ENCODE measurements at regions not wholly inside any gene's neighbourhood (a gene's known extent, or its start where the extent isn't known, plus 50 kb on each side); places are given as distances from the start of the nearest gene placed in this dataset.

- TF ChIP-seq CTCF (IDR thresholded peaks at IDR 0.05) (no peak), POLR2A (IDR thresholded peaks at IDR 0.05) (no peak)
- DNase-seq: no peak
- Histone ChIP-seq H3K4me1 (replicated peaks in 1 of 2) (no peaks in the 10 kb centered on the region), H3K4me3 (no peak overlapping the region), H3K36me3 (replicated peaks in 1 of 2) (no peaks in the 10 kb centered on the region), H3K27me3 (no peaks in the 10 kb centered on the region), H3K9me3 (replicated peaks in 1 of 3) (no peaks in the 10 kb centered on the region), H3K27ac (no peak overlapping the region)
- 16 to 40% (median 24%) methylated on average over 1 of the region's 1 CpG for WGBS, 4 donors
- intact Hi-C loops (cut with DNase I): no loop called here
Measured at GRCh38 chr6:88349511-88349910, 183.4 kb upstream of the CNR1 start.

GRCh38 chr6:88342336-88342735 lies 176.2 kb upstream of the CNR1 start:
- WGBS, 4 donors: 57 to 75% (median 65%) methylated on average over 3 of the region's 3 CpGs
- DNase-seq: no peak
- H3K36me3 ChIP-seq (replicated peaks in 1 of 2): no peaks in the 10 kb centered on the region
- H3K27ac ChIP-seq: no peak overlapping the region
- H3K4me3 ChIP-seq: no peak overlapping the region
- no peaks in the 10 kb centered on the region for H3K27me3 ChIP-seq
- no peaks in the 10 kb centered on the region for H3K4me1 ChIP-seq (replicated peaks in 1 of 2)
- no peaks in the 10 kb centered on the region for H3K9me3 ChIP-seq (replicated peaks in 1 of 3)
- intact Hi-C loops (cut with DNase I): no loop called here
- TF ChIP-seq CTCF (IDR thresholded peaks at IDR 0.05): no peak
- TF ChIP-seq POLR2A (IDR thresholded peaks at IDR 0.05): no peak

GRCh38 chr6:88339761-88340160 lies 173.6 kb upstream of the CNR1 start:
- H3K4me1 ChIP-seq (replicated peaks in 1 of 2): no peaks in the 10 kb centered on the region
- intact Hi-C loops (cut with DNase I): no loop called here
- H3K27me3 ChIP-seq: no peaks in the 10 kb centered on the region
- no peaks in the 10 kb centered on the region for H3K36me3 ChIP-seq (replicated peaks in 1 of 2)
- WGBS, 4 donors: 30 to 44% (median 38%) methylated on average over 2 of the region's 2 CpGs
- no peak overlapping the region for H3K27ac ChIP-seq
- H3K9me3 ChIP-seq (replicated peaks in 1 of 3): no peaks in the 10 kb centered on the region
- H3K4me3 ChIP-seq: no peak overlapping the region
- DNase-seq: no peak
- no peak for TF ChIP-seq CTCF (IDR thresholded peaks at IDR 0.05)
- no peak for TF ChIP-seq POLR2A (IDR thresholded peaks at IDR 0.05)

GRCh38 chr6:88321306-88321705 lies 155.2 kb upstream of the CNR1 start:
- H3K4me1 ChIP-seq (replicated peaks in 1 of 2): no peaks in the 10 kb centered on the region
- H3K27ac ChIP-seq: no peak overlapping the region
- no peak for DNase-seq
- H3K36me3 ChIP-seq (replicated peaks in 1 of 2): no peaks in the 10 kb centered on the region
- 71 to 79% (median 76%) methylated on average over 1 of the region's 1 CpG for WGBS, 4 donors
- no peak for TF ChIP-seq CTCF (IDR thresholded peaks at IDR 0.05)
- no peak for TF ChIP-seq POLR2A (IDR thresholded peaks at IDR 0.05)
- no peak overlapping the region for H3K4me3 ChIP-seq
- peaks cover 0 to 5% (median 0%) of the 10 kb centered on the region in 3 donors for H3K9me3 ChIP-seq (replicated peaks in 1 of 3)
- intact Hi-C loops (cut with DNase I): no loop called here
- H3K27me3 ChIP-seq: no peaks in the 10 kb centered on the region
